GM06990 (cell line): ENCODE measurements at regions not wholly inside any gene's neighbourhood (a gene's known extent, or its start where the extent isn't known, plus 50 kb on each side); places are given as distances from the start of the nearest gene placed in this dataset.

Experiments
- DNase-seq: peaks from one replicate; pipeline ENCODE4 v3.0.0-alpha.2; 2011; ENCODE audit not compliant: insufficient read length; ENCODE audit errors: extremely low read depth
- H3K27me3 ChIP-seq: replicated peaks from 2 replicates; pipeline ENCODE4 v1.6.0; 2011; ENCODE audit warnings: low read length; ENCODE audit not compliant: control insufficient read depth, insufficient read depth
- H3K36me3 ChIP-seq: 2 replicates; pipeline ENCODE4 v1.5.1; 2011; ENCODE audit warnings: low read length; ENCODE audit not compliant: control insufficient read depth, insufficient read depth
- H3K4me3 ChIP-seq: replicated peaks from 2 replicates; pipeline ENCODE4 v1.5.1; 2011; ENCODE audit warnings: low read depth, mild to moderate bottlenecking, control low read depth, low read length
- TF ChIP-seq, protein P1 (sequence below): IDR thresholded peaks from 2 replicates; pipeline ENCODE4 v1.5.1; 2011; ENCODE audit warnings: low read length, control low read depth, mild to moderate bottlenecking, inconsistent platforms; ENCODE audit not compliant: insufficient read depth, poor library complexity, severe bottlenecking

DNA sequence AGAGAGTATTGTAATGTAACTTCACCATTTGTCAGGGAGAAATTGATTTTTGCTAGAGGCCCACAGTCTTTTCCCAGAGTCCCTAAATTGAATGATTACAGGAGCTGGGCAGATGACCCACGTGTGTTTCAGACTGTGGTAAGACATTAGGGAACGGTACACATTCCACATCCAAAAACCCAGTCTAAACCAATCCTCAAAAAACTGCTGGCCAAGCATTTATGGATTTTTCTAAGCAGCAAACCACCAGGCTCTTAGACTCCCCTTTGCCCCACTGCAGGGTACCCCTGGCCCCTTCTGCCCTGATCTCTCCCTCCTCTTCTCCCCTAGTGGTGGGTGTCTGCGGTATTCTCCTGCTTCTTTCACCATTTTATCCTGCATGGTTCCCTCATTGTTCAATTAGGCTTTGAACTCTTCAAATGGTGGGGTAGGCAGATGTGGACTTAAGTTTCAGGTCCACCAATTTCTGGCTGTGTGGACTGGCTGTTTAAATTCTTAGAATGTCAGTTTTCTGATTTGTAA lies 135.5 kb upstream of the SORCS3 start:
- no peaks in the 10 kb centered on the region; the same call in 1 of the 2 replicates for H3K27me3 ChIP-seq
- TF ChIP-seq, protein P1, sequence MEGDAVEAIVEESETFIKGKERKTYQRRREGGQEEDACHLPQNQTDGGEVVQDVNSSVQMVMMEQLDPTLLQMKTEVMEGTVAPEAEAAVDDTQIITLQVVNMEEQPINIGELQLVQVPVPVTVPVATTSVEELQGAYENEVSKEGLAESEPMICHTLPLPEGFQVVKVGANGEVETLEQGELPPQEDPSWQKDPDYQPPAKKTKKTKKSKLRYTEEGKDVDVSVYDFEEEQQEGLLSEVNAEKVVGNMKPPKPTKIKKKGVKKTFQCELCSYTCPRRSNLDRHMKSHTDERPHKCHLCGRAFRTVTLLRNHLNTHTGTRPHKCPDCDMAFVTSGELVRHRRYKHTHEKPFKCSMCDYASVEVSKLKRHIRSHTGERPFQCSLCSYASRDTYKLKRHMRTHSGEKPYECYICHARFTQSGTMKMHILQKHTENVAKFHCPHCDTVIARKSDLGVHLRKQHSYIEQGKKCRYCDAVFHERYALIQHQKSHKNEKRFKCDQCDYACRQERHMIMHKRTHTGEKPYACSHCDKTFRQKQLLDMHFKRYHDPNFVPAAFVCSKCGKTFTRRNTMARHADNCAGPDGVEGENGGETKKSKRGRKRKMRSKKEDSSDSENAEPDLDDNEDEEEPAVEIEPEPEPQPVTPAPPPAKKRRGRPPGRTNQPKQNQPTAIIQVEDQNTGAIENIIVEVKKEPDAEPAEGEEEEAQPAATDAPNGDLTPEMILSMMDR, result no peak

DNA sequence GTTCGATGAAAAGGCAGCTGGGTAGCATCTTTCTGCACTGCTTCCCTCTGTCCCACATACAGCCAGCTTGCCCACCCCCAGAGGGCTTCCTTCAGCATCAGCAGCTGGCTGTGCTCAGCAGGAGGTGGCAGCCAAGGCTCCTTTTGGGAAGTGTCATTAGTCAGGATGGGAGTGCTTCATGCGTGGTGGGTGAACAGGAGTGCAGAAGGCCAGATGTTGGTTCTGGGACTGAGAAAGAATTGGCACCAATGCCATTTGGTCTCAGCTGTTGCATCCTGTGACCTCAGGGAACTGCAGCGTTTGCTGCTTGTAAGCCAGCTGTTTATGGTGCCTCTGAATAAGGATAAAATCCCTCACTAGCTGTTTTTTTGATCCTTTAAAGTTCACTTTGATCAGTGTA lies 131.1 kb upstream of the SORCS3 start:
- Histone ChIP-seq H3K36me3 (no peaks in the 10 kb centered on the region), H3K27me3 (no peaks in the 10 kb centered on the region; the same call in 1 of the 2 replicates)
- TF ChIP-seq, protein P1, result no peak

More for the DNA sequence above, 135.5 kb upstream of the SORCS3 start:
- no peak overlapping the region for H3K4me3 ChIP-seq
- no peaks in the 10 kb centered on the region for H3K36me3 ChIP-seq
- no peak for DNase-seq

DNA sequence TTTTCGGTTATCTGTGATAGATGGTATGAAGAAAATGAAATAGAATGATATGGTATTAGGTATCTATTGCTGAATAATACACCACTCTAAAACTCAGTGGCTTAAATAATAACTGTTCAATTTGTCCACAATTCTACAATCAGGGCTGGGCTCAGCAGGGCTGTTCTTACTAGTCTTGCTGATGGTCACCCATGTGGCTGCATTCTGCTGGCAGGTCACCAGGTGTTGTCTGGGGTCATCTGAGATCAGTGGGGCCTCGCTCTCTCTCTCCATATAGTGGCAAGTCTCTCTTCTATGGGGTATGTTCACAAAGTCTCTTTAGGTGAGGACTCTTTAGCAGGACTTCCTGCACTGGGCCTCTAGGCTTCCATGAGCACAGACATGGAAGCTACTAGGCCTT lies 130.4 kb upstream of the SORCS3 start:
- no peak overlapping the region for H3K4me3 ChIP-seq
- no peaks in the 10 kb centered on the region; the same call in none of the 2 replicates for H3K27me3 ChIP-seq
- TF ChIP-seq, protein P1, result no peak
- no peaks in the 10 kb centered on the region for H3K36me3 ChIP-seq
- no peak for DNase-seq

More for the DNA sequence above, 131.1 kb upstream of the SORCS3 start:
- H3K4me3 ChIP-seq, result no peak overlapping the region
- DNase-seq, result no peak

DNA sequence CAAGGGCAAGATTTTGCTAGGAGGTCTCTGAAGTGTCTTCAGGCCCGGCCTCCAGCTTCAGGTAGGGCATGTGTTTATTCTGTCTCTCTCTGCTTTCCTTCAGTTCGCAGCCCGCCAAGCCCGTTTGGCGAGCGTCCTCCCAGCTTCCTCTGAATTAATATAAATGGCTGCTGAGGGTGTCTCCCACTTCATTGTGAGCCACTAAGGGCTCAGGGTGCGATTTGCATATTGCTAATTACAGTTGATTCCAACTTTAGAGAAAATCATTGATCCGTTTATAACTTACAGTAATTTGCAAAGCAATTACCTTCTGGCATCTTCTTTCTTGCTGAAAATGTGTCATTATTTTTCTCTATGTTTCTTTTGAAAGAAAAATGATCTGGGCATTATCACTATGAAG lies 128.3 kb upstream of the SORCS3 start:
- no peak overlapping the region for H3K4me3 ChIP-seq
- TF ChIP-seq, protein P1, result no peak
- no peak for DNase-seq
- no peaks in the 10 kb centered on the region; the same call in none of the 2 replicates for H3K27me3 ChIP-seq
- H3K36me3 ChIP-seq, result no peaks in the 10 kb centered on the region

DNA sequence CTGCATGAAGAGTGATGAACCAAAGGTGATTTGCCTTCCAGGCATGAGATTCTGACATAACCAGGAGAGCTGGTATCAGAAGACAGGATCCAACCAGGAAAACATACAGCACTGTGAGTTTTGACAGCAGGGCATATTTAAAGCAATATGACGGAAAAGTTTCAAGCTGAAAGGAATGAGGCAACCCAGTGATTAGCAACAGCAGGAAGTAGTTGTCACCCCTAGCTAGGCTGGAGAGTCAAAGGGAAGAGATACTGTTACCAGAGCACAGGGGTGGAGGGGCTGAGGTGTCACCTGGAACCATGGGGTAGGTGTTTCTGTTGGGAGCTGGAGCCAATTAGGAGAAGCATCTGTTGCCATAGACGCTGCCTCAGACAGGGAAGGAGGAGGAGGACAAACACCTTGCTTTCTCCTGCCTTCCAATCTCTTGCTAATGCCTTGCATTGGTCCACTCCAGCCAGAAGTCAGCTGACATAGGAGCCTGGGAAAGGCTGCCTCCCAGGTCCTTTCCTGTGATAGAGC lies 125.4 kb upstream of the SORCS3 start:
- no peaks in the 10 kb centered on the region; the same call in none of the 2 replicates for H3K27me3 ChIP-seq
- H3K36me3 ChIP-seq, result no peaks in the 10 kb centered on the region
- no peak overlapping the region for H3K4me3 ChIP-seq
- TF ChIP-seq, protein P1, result no peak
- DNase-seq, result no peak
